DMS53 treated with DMSO at 0.1 percent for 48 hours (cell line): ENCODE measurements at regions not wholly inside any gene's neighbourhood (a gene's known extent, or its start where the extent isn't known, plus 50 kb on each side); places are given as distances from the start of the nearest gene placed in this dataset.
"Not testable (repeated sequence)": the region's sequence is repeated elsewhere in the genome, so short reads cannot be mapped to it uniquely, and the experiment has no call there.

Experiments used
- DNase-seq: peaks from one replicate; lab custom pipeline; 2025; ENCODE audit not compliant: unreplicated experiment; lab: John Stamatoyannopoulos, UW

DNA sequence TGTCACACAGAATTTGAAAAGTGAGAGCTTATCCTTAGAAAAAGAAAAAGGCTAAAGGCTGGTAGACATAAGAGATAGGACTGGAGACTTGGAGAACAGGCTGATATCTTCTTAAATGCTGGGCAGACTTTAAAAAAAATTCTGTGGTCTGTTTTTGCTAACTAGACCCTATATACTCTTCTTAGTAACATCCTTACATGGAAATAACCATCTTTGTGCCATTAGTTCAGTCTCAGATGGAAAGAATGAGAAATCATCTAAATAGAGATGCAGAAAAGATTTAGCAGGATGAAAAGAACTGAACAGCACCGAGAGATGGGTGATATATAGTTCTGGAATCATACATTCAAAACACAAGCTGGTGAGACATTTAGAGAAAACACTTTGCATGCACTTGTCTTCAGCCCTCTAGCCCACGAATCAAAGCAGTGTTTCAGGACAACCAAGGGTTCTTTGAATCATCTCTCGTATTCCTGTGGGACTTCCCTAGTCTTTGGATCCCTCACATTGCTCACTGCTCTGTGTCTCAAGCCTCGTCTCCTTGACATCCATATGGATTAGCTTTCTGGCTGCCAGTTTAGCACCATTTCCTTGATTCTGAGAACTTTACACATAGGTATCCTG, 93.0 kb upstream of the LYSMD4 start:
- DNase-seq, result no peak

DNA sequence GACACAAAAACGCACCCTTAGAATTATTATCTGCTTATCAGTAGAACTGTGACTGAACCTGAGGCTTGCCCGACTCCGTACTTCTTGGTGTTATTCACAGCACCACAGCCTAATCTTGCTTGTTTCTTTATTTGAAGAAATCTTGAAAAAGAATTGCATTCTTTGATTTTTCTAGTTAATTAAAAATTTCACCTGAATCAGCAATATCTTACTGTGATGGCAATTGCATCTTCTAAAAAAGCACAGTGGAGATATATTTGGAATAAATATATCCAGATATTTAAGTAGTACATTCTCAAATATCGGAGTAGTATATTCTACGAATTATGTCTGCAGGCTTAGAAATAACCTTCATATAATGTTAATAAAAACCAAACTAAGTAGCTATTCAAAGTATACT, 90.1 kb upstream of the LYSMD4 start:
- DNase-seq, result no peak

DNA sequence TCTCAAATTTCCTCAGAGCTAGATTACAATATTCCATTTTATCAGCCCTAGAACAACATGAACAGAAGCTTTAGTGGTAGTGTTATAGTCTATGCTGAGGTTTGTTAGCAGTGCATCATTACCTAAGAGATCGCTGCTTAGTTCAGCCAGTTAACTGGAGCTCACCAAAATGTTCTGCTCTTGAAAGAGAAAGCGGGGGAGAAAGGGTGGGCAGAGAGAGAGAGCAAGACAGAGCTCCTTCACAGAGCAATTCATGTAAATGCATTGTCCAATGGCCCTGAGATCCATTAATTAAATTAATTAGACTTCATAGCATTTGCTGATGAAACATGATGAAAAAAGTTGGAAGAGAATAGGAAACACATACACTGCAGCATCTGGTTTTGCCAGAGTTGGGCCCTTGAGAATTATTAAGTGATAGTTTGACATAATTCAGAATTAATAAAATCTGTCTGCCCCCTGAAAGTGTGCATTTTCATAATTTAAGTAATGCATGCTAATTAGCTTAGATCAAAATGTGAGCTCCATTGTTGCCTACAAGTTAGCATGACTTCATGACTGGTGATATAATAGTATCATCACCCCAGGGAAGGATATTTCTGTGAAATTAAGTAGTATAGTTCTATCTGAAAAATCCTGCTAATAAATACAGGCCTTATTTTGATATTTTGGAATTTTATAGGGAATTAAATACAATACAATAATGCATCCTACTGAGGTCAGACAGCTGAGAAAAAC, 86.9 kb upstream of the LYSMD4 start:
- DNase-seq, result no peak

DNA sequence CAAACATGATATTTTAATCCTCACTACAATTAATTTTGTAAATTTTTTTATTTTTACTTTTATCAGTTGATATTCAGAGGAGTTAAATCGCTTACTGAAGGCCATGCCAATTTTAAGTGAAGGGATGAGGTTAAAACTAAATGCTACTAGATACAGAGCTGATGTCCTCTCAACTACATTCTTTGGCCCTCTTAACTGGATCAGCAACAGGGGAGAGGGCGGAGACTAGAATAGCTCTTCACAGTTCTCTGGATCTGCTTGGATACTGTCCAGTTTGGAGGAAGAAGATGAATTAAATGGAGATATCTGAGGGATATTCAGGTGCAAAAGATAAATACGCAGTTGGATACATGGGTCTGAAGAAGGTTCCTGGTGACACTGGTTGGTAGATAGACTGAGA, 85.6 kb upstream of the LYSMD4 start:
- no peak for DNase-seq

DNA sequence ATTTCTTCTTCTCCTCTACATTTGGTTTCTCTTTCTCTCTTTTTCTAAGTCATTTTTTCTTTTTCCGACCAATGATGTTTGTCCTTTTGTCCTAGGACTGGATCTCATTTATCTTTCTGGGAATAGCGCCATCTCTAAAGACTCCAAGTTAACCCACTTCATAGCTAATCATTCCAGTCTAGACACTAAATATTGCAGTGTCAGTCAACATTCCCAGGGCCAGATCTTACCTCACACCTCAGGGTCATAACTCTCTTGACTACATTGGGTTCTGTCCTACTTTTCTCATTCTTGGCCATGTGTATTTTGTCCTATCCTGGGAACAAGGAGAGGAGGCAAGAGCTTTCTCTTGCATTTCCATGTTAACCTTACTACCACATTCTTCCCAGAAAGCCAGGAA, 83.6 kb upstream of the LYSMD4 start:
- DNase-seq, result not testable (repeated sequence)

DNA sequence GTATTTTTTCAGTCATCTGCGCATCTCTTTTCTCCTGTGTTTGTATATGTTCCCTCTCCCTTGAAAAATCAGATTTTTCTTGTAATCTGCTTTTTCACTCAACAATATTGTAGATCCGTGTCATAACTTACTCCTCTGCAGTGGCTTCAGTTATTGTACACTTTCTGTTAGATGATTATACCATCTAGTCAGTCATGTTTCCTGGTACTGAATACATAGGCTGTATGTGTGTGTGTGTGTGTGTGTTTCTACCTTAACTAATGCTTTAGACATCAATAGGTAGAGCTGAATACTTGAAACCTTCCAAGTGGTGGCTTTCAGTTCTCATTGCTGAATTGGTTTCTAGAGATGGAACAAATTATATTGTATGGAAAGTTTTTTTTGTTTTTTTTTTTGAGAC, 77.4 kb upstream of the LYSMD4 start:
- DNase-seq, result not testable (repeated sequence)

DNA sequence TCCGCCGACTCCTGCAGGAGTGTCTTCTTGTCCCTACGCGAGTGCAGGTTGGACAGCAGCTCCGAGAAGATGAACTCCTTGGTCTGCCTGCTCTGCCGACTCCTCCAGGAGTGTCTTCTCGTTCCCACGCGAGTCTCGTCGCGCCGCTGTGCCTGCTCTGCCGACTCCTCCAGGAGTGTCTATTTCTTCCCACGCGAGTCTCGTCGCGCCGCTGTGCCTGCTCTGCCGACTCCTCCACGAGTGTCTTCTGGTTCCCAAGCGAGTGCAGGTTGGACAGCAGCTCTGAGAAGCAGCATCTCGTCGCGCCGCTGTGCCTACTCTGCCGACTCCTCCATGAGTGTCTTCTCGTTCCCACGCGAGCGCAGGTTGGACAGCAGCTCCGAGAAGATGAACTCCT, 66.6 kb upstream of the LYSMD4 start:
- DNase-seq, result not testable (repeated sequence)

DNA sequence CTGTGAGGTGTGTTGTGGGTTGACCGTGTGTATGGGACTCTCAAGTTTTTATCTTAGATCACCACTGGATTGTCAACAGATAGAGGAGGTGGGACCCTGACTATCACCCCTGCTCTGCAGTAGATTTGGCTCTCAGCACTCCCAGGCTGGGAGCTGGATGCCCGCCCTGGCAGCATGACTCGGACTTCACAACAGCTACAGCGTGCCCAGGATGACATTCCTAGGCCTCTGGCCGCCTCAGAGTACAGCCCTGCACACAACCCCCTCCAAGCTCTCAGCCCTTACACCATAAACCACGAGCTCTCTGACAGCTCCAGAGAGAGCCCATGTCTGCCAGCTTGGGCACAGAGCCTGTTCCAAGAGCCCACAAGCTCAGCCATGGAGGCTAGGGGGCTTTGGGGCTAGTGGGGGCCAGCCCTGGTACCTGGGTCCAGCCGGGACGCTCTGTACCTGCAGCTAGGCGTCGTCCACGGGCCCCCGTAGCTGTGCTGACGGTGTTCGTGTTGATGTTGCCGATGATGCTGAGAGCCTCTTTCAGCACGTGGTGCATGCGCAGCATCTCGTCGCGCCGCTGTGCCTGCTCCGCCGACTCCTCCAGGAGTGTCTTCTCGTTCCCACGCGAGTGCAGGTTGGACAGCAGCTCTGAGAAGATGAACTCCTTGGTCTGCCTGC, 66.1 kb upstream of the LYSMD4 start:
- not testable (repeated sequence) for DNase-seq

DNA sequence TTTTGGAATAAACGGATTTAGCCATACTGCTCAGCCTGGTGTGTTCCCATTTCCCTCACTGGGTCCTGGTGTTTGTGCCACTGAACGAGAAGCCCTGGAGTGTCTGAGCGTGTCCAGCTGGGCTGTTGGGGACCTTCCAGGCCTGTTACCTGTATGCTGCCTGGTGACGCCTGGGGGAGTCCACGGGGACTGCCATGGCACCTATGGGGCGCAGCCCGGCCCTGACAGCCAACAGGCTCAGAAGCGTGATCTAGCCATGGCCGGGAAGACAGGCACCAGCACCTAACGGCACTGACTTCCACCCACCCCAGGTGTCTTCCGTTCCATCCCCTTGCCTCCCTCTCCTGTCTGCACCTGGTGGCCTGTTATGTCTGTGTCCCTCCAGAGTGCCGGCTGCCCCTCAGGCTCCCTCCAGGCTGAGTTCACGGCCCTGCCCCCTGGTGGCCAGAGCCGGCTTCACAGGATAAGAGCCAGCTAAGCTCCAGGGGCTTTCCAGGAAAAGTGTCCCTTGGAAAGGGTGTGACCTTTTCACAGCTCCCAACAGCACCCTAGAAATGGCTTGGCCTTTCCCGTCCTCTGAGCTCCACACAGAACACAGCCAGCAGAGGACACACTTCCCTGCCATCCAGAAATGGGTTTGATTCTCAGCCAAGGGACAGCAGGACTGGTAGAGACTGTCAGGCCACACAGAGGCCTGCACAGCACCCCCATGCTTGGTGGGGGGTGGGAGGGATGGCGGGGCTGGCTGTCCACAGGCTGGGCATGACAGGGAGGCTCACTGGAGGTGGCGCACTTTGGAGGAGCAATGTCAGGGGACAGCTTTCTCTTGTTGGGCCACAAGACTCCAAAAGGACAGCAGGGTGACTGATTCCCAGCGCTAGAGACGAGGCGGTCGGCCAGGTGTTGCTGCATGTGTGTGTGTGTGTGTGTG, 64.0 kb upstream of the LYSMD4 start:
- not testable (repeated sequence) for DNase-seq

DNA sequence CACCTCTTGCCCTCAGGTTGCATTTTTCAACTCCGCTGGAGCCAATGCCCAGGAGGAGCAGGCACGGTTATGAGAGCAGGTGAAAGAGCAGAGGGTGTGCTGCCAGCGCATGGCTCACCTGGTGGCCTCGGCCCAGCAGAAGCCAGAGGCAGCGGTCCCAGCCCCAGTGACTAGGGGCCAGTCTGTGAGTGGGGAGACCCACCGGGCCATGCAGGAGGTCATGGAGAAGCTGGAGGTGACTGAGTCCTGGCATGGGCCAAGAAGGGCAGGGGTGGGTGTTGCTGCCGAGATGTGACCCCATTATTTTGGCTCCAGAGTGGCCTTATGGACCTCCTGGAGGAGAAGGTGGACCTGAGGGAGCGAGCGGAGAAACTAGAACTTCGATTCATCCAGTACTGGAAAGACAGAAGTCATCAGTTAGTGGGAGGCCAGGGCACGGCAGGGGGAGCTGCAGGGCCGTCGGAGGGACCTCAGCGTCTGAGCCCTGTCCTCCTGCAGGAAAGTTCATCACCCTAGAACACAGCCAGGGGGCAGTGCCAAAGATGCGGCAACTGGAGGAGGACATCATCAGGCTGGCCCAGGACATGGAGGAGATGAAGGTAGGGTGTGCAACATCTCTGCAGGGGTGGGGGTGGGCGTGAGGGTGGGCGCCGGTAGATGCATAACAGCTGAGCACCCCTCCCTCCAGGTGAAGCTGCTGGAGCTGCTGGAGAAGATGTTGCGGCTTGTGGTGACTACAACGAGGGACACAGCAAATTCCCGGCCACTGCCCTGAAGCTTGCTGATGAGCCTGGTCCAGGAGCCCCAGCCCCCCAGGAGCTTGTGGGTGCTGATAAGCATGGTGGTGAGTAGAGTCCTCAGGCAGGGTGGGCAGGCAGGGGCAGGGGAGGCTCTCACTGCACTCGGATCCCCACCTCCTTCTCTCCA, 58.9 kb upstream of the LYSMD4 start:
- peak; percentile 1 for DNase-seq

DNA sequence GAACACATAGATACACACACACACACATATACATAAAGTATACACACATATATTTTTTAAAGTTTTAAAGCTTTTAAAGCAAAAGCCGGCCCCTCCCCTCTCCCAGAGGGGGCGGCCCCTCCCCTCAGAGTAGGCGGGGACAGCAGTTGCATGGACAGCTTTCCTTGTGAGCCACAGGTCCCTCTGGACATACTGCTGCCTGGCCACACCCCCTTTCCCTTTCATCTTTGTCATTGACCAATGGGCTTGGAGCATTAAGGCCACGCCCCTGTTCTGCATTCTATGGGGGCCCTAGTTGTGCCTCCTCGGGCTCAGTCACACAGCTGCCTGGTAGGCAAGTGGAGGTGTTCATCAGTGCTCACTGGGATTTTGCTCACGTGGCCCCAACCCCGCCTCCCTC, 57.5 kb upstream of the LYSMD4 start:
- DNase-seq, result not testable (repeated sequence)

DNA sequence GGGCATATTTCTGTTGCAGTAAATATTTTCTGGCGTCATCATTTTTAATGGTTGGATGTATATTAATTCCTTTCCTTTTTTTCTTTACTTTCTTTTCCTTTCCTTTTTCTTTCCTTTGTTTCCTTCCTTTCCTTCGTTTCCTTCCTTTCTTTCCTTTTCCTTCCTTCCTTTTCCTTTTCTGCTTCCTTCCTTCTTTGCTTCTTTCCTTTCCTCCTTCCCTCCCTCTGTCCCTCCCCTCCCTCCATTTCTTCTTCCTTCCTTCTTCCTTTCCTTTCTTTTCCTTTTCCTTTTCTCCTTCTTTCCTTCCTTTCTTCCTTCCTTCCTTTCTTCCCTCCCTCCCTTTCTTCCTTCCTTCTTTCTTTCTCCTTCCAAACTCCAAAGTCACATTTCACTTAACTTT, 54.9 kb upstream of the LYSMD4 start:
- no peak for DNase-seq

DNA sequence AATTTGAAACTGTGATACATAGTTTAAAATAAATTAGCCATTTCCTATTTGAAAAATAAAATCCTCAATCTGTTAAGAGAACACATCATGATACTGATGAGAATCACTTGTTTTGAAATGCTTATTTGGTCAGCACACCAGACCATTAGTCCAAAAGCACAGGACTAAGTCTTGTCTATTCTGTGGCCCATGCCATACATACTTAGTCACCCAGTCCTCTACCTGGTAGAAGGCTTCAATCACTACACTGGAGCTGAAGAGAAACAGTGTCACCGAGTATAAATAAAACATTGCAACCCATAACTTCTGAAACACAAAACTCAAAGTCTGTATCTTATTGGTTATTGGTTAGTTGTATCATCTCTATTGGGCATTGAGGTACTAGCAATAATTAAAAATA, 51.6 kb upstream of the LYSMD4 start:
- not testable (repeated sequence) for DNase-seq

DNA sequence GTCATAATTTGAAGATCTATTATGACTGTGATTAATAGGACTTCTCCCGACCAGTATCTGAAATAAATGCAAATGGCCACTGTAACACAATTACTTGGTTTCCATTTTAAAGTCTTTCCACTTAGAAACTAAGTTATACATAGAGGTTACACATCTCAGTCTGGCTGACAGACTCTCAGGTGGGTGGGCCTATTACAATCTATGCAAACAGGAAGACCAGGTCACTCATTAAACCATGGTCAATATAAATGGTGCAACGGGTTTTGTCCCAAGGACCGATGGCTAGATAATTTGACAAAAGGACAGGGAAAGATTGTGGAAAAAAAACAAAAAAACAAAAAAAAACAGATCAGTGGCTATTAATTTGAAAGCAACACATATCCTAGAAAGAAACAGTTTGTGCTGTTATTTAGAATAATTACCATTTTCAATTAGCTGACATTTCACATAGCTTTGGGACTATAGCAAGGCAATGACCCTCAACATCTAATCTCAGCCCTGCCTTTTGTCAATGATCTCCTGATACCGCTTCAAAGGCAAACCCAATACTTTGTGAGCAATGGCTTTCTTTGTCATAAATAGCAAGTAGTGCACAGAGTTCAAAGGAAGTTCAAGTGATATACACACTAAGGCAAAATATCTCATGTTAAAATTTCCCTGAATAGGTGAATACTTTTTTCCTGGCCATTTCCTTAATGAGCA, 50.8 kb upstream of the LYSMD4 start:
- DNase-seq, result not testable (repeated sequence)
